ENCODE measurements at regions not wholly inside any gene's neighbourhood (a gene's known extent, or its start where the extent isn't known, plus 50 kb on each side); places are given as distances from the start of the nearest gene placed in this dataset.

DNA sequence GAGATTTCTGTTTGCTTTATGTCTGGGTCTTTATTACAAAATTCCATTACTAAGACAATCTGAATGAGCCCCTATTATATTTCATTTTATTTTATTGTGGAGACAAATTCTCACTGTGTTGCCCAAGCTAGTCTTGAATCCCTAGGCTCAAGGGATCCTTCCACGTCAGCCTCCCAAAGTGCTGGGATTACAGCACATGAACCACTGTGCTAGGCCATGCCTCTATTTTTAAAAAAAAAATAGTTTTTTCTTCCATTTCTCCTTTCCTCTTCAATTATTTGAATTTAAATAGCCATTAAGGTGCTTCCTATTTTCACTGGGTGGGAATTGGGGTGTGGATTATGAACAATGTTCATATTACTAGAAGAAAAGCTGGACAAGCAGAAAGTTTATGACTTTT lies 1587.4 kb downstream of the GRIK2 start:
- H2BK15ac ChIP-seq (ENCODE audit: low read depth, poor library complexity, severe bottlenecking) = no peak overlapping the region
- H3K9ac ChIP-seq (ENCODE audit: low read length) = no peak overlapping the region
- no peak overlapping the region for H3K4ac ChIP-seq (ENCODE audit: low read depth in 1 of 2, low read length in 2 of 2)
- no peak for DNase-seq
- H3K9me3 ChIP-seq (ENCODE audit: control insufficient read depth, low read length) = no peaks in the 10 kb centered on the region
- no peaks in the 10 kb centered on the region for H3K79me1 ChIP-seq (replicated peaks; ENCODE audit: low read length, poor library complexity, severe bottlenecking)
- no peak overlapping the region for H3K27ac ChIP-seq (ENCODE audit: low read length, poor library complexity, severe bottlenecking)
- WGBS = 77% methylated on average over 1 of the region's 1 CpG
- no peak overlapping the region for H2BK12ac ChIP-seq (ENCODE audit: low read length in 2 of 2)
- no peak overlapping the region for H4K8ac ChIP-seq (ENCODE audit: low read length)
- no peak overlapping the region for H3K4me2 ChIP-seq (ENCODE audit: low read length, poor library complexity, severe bottlenecking)
- H2AK5ac ChIP-seq (ENCODE audit: low read length, severe bottlenecking) = no peak overlapping the region
- no peaks in the 10 kb centered on the region for H3K36me3 ChIP-seq (ENCODE audit: control insufficient read depth in 1 of 2, insufficient read depth in 2 of 2, low read depth in 1 of 2, low read length in 2 of 2)
- no peak overlapping the region for H3K14ac ChIP-seq (ENCODE audit: low read length in 2 of 2)
- no peak overlapping the region for H3K18ac ChIP-seq (ENCODE audit: low read depth in 1 of 2, low read length in 2 of 2)
- H2BK120ac ChIP-seq (ENCODE audit: low read depth, low read length) = no peak overlapping the region
- no peak overlapping the region for H3K4me3 ChIP-seq (ENCODE audit: insufficient read depth in 1 of 2, low read depth in 1 of 2, low read length in 2 of 2)
- H4K91ac ChIP-seq (ENCODE audit: low read length) = no peak overlapping the region
- H3K23ac ChIP-seq (ENCODE audit: low read length in 2 of 2) = no peak overlapping the region
- H2AFZ ChIP-seq (ENCODE audit: low read depth, low read length) = no peak overlapping the region
- no peaks in the 10 kb centered on the region for H3K27me3 ChIP-seq (ENCODE audit: control insufficient read depth in 1 of 2, insufficient read depth in 1 of 2, low read length in 2 of 2)
- H3K4me1 ChIP-seq (ENCODE audit: control insufficient read depth, insufficient read depth, low read depth, low read length) = no peaks in the 10 kb centered on the region
- no peak overlapping the region for H2BK5ac ChIP-seq (ENCODE audit: low read depth, low read length, poor library complexity, severe bottlenecking)

DNA sequence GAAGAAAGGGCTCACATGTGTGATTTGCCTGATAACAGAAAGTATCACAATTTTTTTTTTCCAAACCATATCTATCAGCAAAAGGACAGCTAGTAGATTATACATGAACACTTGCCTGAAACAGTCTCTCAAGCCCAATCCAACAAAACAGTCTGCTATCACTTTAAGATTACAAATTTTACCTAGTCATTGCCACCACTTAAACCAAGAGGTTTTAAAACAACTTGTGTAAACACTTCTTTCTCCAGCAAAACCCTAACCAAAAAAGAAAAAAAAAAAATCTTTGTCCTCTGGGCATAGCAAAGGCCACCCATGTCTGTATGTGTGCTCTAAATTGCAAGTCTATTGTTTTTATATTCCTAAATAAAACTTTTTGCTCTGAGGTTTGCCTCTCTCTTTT lies 1568.4 kb downstream of the GRIK2 start:
- Histone ChIP-seq H3K27ac (ENCODE audit: low read length, poor library complexity, severe bottlenecking) (no peak overlapping the region), H3K14ac (ENCODE audit: low read length in 2 of 2) (no peak overlapping the region), H4K8ac (ENCODE audit: low read length) (no peak overlapping the region), H3K23ac (ENCODE audit: low read length in 2 of 2) (no peak overlapping the region), H2BK15ac (ENCODE audit: low read depth, poor library complexity, severe bottlenecking) (no peak overlapping the region), H3K4me3 (ENCODE audit: insufficient read depth in 1 of 2, low read depth in 1 of 2, low read length in 2 of 2) (no peak overlapping the region), H3K4ac (ENCODE audit: low read depth in 1 of 2, low read length in 2 of 2) (no peak overlapping the region), H3K9me3 (ENCODE audit: control insufficient read depth, low read length) (no peaks in the 10 kb centered on the region), H2AK5ac (ENCODE audit: low read length, severe bottlenecking) (no peak overlapping the region), H3K79me1 (replicated peaks; ENCODE audit: low read length, poor library complexity, severe bottlenecking) (no peaks in the 10 kb centered on the region), H4K91ac (ENCODE audit: low read length) (no peak overlapping the region), H3K4me2 (ENCODE audit: low read length, poor library complexity, severe bottlenecking) (no peak overlapping the region), H3K27me3 (ENCODE audit: control insufficient read depth in 1 of 2, insufficient read depth in 1 of 2, low read length in 2 of 2) (no peaks in the 10 kb centered on the region), H3K4me1 (ENCODE audit: control insufficient read depth, insufficient read depth, low read depth, low read length) (no peaks in the 10 kb centered on the region), H2BK5ac (ENCODE audit: low read depth, low read length, poor library complexity, severe bottlenecking) (no peak overlapping the region), H3K36me3 (ENCODE audit: control insufficient read depth in 1 of 2, insufficient read depth in 2 of 2, low read depth in 1 of 2, low read length in 2 of 2) (no peaks in the 10 kb centered on the region), H2BK12ac (ENCODE audit: low read length in 2 of 2) (no peak overlapping the region), H2BK120ac (ENCODE audit: low read depth, low read length) (no peak overlapping the region), H2AFZ (ENCODE audit: low read depth, low read length) (no peak overlapping the region), H3K18ac (ENCODE audit: low read depth in 1 of 2, low read length in 2 of 2) (no peak overlapping the region), H3K9ac (ENCODE audit: low read length) (no peak overlapping the region)
- DNase-seq = no peak

DNA sequence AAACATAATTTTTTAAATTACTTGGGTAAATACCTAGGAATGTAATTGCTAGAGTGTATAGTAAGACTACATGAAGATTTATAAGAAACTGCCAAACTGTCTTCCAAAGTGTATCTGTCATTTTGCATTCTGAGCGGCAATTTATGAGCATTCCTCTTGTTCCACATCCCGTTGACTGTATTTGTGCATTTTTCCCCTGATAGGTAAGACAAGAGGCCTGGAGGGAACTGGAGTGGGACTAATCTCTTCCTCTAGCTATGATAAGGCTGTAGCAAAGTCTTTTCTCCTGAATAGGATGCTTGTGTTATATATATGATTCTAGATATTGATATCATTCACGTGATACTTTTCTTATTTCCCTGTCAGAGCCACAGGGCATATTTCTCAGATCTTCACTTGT lies 1557.5 kb downstream of the GRIK2 start:
- no peak for DNase-seq
- H3K36me3 ChIP-seq (ENCODE audit: control insufficient read depth in 1 of 2, insufficient read depth in 2 of 2, low read depth in 1 of 2, low read length in 2 of 2) = no peaks in the 10 kb centered on the region
- no peaks in the 10 kb centered on the region for H3K4me1 ChIP-seq (ENCODE audit: control insufficient read depth, insufficient read depth, low read depth, low read length)
- no peak overlapping the region for H2BK15ac ChIP-seq (ENCODE audit: low read depth, poor library complexity, severe bottlenecking)
- no peaks in the 10 kb centered on the region for H3K27me3 ChIP-seq (ENCODE audit: control insufficient read depth in 1 of 2, insufficient read depth in 1 of 2, low read length in 2 of 2)
- H2AK5ac ChIP-seq (ENCODE audit: low read length, severe bottlenecking) = no peak overlapping the region
- no peak overlapping the region for H2AFZ ChIP-seq (ENCODE audit: low read depth, low read length)
- no peaks in the 10 kb centered on the region for H3K79me1 ChIP-seq (replicated peaks; ENCODE audit: low read length, poor library complexity, severe bottlenecking)
- H2BK12ac ChIP-seq (ENCODE audit: low read length in 2 of 2) = no peak overlapping the region
- H3K27ac ChIP-seq (ENCODE audit: low read length, poor library complexity, severe bottlenecking) = no peak overlapping the region
- H2BK5ac ChIP-seq (ENCODE audit: low read depth, low read length, poor library complexity, severe bottlenecking) = no peak overlapping the region
- no peak overlapping the region for H2BK120ac ChIP-seq (ENCODE audit: low read depth, low read length)
- no peak overlapping the region for H3K9ac ChIP-seq (ENCODE audit: low read length)
- WGBS = 87% methylated on average over 2 of the region's 3 CpGs
- no peak overlapping the region for H3K4me2 ChIP-seq (ENCODE audit: low read length, poor library complexity, severe bottlenecking)
- H4K91ac ChIP-seq (ENCODE audit: low read length) = no peak overlapping the region
- no peak overlapping the region for H3K18ac ChIP-seq (ENCODE audit: low read depth in 1 of 2, low read length in 2 of 2)
- no peak overlapping the region for H3K23ac ChIP-seq (ENCODE audit: low read length in 2 of 2)
- H4K8ac ChIP-seq (ENCODE audit: low read length) = no peak overlapping the region
- no peak overlapping the region for H3K4me3 ChIP-seq (ENCODE audit: insufficient read depth in 1 of 2, low read depth in 1 of 2, low read length in 2 of 2)
- no peak overlapping the region for H3K14ac ChIP-seq (ENCODE audit: low read length in 2 of 2)
- no peaks in the 10 kb centered on the region for H3K9me3 ChIP-seq (ENCODE audit: control insufficient read depth, low read length)
- H3K4ac ChIP-seq (ENCODE audit: low read depth in 1 of 2, low read length in 2 of 2) = no peak overlapping the region

DNA sequence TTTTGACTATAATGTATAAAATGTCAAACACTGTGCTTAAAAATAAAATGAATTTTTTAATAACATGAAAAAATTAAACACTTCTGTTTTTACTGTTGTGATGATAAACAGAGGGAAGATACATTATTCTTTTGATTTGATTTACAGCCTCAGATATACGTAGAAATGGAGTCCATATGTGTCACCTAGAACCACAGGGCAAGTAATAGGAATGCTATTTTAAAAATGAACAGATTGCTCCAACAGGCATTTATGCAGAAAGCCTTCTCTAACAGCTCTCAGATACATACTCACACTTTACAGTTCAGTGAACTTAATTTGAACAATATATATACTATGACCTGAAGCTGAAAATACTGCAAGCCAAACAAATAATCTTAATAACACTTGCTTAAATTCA lies 1551.0 kb downstream of the GRIK2 start:
- no peak overlapping the region for H2BK5ac ChIP-seq (ENCODE audit: low read depth, low read length, poor library complexity, severe bottlenecking)
- no peak overlapping the region for H2BK12ac ChIP-seq (ENCODE audit: low read length in 2 of 2)
- no peak overlapping the region for H3K9ac ChIP-seq (ENCODE audit: low read length)
- H3K27ac ChIP-seq (ENCODE audit: low read length, poor library complexity, severe bottlenecking) = no peak overlapping the region
- no peak overlapping the region for H3K14ac ChIP-seq (ENCODE audit: low read length in 2 of 2)
- WGBS = 29% methylated on average over 1 of the region's 1 CpG
- H2BK15ac ChIP-seq (ENCODE audit: low read depth, poor library complexity, severe bottlenecking) = no peak overlapping the region
- no peaks in the 10 kb centered on the region for H3K36me3 ChIP-seq (ENCODE audit: control insufficient read depth in 1 of 2, insufficient read depth in 2 of 2, low read depth in 1 of 2, low read length in 2 of 2)
- H3K4me3 ChIP-seq (ENCODE audit: insufficient read depth in 1 of 2, low read depth in 1 of 2, low read length in 2 of 2) = no peak overlapping the region
- H2AK5ac ChIP-seq (ENCODE audit: low read length, severe bottlenecking) = no peak overlapping the region
- no peak overlapping the region for H3K23ac ChIP-seq (ENCODE audit: low read length in 2 of 2)
- no peaks in the 10 kb centered on the region for H3K79me1 ChIP-seq (replicated peaks; ENCODE audit: low read length, poor library complexity, severe bottlenecking)
- no peak overlapping the region for H3K18ac ChIP-seq (ENCODE audit: low read depth in 1 of 2, low read length in 2 of 2)
- no peak for DNase-seq
- H3K9me3 ChIP-seq (ENCODE audit: control insufficient read depth, low read length) = no peaks in the 10 kb centered on the region
- no peaks in the 10 kb centered on the region for H3K27me3 ChIP-seq (ENCODE audit: control insufficient read depth in 1 of 2, insufficient read depth in 1 of 2, low read length in 2 of 2)
- no peak overlapping the region for H3K4ac ChIP-seq (ENCODE audit: low read depth in 1 of 2, low read length in 2 of 2)
- H3K4me1 ChIP-seq (ENCODE audit: control insufficient read depth, insufficient read depth, low read depth, low read length) = no peaks in the 10 kb centered on the region
- no peak overlapping the region for H4K8ac ChIP-seq (ENCODE audit: low read length)
- no peak overlapping the region for H2AFZ ChIP-seq (ENCODE audit: low read depth, low read length)
- no peak overlapping the region for H4K91ac ChIP-seq (ENCODE audit: low read length)
- no peak overlapping the region for H2BK120ac ChIP-seq (ENCODE audit: low read depth, low read length)
- no peak overlapping the region for H3K4me2 ChIP-seq (ENCODE audit: low read length, poor library complexity, severe bottlenecking)

All from mesenchymal stem cell (in vitro differentiated cells and primary cell).